Stimulated activated CD4-positive, alpha-beta T cell treated with anti-CD3 and anti-CD28 coated beads, Interleukin-12 subunit alpha, Interleukin-12 subunit beta, amount 100 ng/mL, for 4 hours (primary cell): ENCODE measurements at regions not wholly inside any gene's neighbourhood (a gene's known extent, or its start where the extent isn't known, plus 50 kb on each side); places are given as distances from the start of the nearest gene placed in this dataset.

Experiments used
- DNase-seq: peaks from one replicate; pipeline ENCODE4 v3.0.0-alpha.2; 2020

DNA sequence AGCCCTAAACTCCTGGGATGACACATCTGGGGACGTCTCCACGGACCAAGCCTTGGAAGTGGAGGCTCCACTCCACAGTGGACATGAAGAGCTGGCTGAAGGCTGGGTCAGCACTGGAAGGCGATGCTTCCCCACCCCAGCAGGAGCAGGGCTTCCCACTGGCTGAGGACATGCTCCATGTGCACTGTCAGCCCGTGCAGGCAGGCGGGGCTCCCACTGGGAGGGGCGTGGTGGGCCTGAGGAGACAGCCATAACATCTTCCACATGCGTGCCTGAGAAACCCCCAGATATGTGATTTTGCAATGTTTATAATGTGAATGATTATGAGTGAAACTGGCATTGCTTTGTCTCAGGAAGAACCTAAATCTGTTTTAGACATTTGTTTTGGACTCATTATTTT lies 231.3 kb downstream of the KLF13 start:
- no peak for DNase-seq

DNA sequence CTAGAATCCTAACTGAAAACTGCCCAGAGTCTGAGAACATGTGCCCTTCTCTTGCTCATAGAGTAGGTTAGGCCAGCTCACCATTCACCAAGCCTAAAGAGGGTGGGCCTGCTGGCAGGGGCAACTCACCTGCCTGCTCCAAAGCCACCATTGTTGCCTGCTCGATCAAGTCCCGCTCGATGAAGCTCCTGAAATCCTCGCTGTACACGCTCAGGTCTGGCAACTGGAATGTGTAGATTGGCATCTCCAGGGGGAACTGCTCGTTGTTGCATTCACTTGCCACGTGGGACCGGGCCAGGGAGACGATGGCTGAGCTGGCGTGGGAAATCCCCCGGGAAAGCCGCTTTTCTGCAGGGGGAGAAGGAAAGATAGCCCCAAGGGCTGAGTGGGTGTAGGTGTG lies 232.2 kb downstream of the KLF13 start:
- no peak for DNase-seq

DNA sequence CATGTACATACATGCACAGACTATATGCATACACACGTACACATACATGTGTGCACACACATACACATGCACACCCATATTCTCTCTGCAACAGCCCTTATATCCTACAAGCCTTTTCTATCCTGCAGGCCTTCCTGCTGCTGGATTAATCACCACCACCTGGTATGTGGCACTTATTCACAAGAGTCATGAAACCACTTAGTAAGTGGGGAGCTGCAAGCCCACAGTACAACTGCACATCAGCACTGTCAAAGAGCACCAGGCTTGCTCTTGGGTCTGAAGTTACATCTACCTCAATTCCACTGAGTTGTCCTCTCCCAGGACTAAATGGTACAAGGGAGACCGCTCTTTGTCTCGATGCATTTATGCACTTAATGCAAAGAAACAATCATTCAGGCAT lies 233.2 kb downstream of the KLF13 start:
- DNase-seq: no peak

DNA sequence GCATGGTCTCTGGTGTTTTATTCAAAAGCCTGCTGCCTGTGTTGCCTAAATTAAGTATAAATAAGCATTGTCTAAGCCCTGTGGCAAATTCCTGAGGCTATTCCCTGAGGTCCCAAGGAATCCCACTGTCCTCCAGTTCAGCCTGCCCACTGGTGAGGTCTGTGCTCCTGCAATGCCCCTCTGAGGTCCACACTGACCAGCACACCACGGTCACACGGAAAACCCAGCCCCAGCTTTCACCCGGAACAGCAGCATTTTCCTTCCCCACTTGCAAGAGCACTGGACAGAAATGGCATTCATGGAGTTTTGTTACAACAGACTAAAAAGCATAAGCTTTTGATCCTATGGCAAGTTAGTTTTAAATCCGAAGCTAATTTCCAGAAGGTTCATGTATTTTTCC lies 234.0 kb downstream of the KLF13 start:
- DNase-seq: no peak

DNA sequence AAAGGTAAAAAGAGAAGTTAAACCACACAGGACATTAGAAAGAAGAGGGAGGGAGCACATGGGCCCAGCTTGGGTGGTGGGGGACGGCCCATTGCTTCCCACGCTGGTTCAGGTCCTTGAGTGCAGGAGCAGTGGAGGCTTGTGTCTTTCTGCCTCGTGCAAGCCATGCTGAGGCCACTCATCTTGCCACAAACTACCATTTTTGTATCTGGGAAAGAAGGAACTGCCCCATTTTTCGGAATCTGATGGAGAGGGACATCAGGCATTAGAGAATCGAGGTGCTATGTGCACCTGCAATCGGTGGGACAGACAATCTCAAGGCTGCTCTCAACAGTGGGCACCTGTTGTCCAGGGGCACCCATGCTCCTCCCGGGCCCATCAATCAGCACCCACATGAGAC lies 234.5 kb downstream of the KLF13 start:
- DNase-seq: no peak

DNA sequence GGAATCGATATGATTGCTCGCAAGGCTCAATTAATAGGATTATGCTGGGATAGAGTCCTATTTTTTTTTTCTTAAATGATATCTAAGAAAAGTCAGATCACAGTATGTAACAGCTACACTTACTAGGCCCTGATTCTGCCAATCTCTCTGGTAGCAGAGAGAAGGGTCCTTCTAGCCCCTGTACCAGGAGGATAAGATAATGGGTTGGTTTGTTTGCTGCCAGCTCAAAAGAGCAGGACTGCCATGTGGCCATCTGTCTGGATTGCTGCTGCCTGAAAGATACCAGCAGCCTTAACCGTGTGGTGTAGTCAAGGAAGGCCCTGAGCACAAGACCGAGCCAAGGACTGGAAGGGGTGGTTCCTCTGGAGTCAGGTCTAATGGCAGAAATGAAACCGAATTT lies 236.4 kb downstream of the KLF13 start:
- no peak for DNase-seq

DNA sequence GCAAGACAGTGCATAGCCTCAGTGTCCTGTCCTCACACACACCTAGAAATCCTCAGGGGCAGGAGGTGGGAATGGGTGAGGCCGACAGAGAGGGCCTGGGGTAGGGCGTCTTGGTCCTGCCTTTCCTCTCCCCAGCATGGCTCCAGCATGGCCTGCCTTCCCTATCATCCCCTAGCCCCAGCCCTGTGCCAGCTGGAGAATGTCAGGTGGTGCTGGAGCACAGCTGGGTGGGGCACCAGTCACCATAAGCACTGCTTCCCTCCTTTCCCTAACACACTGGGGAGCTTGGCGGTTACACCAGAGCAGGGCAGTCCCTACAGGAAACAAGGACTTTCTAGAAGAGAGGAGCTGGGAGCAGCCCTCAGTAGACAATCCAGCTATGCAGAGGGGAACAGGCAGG lies 236.8 kb downstream of the KLF13 start:
- no peak for DNase-seq

DNA sequence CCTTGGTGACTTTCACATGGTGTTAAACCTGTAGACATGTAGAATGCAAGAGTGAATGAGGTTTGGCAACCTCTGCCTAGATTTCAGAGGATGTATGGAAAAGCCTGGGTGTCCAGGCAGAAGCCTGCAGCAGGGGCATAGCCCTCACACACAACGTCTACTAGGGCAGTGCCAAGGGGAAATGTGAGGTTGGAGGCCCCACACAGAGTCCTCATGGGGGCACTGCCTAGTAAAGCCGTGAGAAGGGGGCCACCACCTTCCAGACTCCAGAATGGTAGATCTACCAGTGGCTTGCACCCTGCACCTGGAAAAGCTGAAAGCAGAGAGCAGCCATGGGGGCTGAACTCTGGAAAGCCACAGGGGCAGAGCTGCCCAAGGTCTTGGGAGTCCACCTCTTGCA lies 241.2 kb downstream of the KLF13 start:
- DNase-seq: no peak

DNA sequence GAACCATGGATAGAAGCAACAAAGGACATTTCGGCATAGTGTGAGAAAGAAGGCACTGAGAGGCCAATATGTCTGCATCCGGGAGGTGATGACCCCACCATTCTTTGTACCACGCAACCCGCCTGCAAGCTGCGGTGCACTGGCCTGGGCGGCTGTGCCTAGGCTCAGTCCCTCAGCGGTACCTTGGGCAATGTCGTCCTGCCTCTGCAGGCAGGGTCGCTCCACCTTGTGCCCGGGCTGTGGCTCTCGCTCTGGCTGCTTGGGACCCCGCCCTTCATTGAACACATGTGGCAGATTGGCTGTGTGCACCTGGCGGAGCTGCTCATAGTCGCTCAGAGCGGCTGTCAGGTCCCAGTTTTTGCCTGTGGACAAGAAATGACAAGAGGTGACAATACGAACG lies 243.2 kb downstream of the KLF13 start:
- DNase-seq: no peak

DNA sequence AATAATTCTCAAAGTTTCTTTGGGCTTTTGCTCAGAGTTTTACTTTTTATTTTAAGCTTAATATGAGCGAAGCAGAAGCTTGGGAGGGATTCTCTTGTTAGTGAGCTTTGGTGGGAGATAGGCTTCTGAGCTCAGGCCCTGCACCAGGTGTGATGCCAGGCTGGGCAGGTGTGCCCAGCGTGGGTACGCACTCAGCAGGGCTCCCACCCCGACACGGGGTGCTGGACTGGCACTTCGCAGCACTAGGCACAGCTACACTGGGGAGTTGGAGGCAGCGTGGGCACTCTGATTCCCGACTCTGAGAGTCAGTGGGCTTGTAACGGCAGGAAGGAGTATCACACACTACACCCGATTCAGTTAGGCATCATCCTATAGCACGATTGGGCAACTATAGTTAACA lies 244.0 kb downstream of the KLF13 start:
- no peak for DNase-seq

DNA sequence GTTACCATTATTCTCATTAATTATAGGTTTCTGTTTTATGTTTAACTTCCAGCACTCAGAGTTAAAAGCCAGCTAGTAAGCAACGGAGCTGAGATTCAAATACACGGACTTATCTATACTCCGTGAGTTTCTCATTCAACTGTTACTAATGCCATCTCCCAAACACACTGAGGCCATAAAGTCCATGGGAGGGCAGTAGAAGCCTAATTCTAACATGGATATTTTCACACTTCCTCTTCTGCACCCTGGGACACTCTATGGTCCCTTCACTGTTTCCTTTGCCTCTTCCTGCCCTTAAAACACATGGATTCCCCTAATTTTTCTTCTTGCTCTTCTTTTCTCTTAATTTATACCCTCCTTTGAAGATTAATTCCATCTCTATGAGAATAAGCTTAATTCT lies 245.0 kb downstream of the KLF13 start:
- DNase-seq: no peak

DNA sequence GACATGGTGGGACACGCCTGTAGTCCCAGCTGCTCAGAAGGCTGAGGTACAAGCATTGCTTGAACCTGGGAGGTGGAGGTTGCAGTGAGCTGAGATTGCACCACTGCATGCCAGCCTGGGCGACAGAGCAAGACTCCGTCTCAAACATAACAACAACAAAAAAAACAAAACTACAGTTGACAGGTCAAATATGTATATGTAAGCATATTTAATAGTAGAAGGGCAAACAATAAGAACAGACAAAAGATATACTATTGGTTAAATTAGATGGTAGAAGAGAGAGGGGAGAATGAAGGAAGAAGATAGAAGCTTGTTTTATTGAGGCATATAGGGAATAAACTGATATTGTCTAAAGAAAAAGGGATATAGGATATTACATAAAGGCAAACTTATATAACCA lies 247.1 kb downstream of the KLF13 start:
- no peak for DNase-seq

DNA sequence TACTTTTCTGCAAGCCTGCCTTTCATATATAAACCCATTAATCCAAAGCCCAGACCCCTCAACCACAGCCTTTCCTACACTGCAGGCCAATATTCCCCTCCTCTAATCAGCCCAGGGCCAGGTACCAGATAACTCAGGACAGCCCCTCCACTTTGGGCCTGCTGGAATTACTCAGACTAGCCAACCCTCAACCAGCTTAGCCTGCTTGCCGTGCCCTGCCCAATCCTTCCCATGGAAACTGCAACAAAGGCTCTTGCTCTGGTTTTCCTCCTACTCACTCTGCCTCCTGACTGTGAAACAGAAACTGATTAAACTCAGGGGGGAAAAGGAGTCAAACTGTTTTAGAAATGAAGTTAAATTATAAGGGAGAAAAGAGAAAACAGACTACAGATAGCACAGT lies 248.1 kb downstream of the KLF13 start:
- DNase-seq: no peak

DNA sequence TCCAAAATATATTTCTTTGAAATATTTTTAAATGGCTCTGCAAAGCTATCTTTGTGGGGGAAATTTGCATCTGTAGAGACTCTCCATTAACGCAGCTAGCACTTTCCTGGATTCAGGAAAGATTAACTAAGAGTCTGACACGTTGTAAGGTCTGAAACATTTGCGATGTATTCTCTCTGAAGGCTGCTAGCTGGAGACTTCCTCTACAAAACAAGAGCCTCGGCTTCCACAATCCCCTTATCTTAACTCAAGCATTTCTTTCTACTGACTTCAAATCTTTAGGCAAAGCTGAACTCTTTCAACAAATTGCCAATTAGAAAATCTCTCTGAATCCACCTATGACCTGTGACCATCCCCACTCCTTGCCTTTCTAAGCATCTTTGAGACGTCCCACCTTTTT lies 250.5 kb downstream of the KLF13 start:
- no peak for DNase-seq

DNA sequence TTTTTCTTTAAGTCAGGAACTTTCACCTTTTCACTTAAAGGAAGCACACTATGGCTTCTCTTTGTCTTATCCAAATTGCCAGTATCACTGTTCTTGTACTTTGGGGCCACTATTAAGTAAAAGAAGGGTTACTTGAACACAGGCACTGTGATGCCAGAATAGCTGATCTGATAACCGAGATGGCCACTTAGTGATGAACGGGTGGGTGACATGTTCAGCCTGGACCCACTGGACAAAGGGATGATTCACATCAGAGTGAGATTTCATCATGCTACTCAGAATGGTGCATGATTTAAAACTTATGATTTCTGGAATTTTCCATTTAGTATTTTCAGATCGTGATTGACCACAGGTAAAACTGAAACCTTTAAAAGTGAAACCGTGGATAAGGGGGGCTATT lies 252.6 kb downstream of the KLF13 start:
- no peak for DNase-seq

DNA sequence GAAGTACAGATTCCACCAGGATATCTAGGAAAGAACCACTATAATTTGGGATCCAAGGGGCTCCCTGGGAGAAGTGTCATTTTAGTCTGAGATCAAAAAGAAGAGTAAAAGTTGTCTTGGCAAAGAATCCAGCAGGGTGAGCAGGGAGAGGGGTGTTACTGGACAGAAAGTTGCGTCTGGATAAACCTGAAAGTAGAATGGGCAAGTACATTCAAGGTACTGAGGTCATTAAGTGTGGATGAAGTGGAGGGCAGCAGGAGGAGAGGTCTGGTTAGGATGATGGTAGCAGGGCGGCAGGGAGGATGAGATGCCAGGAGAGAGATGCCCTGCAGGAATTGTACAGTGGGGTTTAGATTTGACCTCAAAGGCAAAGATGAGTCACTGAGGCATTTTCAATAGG lies 253.3 kb downstream of the KLF13 start:
- DNase-seq: no peak

DNA sequence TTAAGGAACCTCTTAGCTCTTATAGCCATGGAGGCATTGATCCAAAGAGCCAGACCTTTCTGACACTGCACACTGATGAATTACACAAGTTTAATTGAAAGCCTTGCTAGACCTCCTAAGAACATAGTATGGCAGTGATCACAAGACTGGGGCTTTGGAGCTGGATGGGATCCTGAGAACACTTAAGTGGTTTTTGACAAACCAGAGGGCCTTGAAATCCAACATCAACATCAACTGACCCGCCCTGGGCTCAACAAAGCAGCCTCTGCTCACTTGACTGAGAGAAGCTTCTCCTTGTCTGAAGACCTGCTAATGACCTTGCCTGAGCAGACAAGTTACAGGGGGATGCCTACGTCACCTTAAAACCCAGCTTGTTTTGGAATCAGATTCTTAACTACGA lies 257.6 kb downstream of the KLF13 start:
- DNase-seq: no peak

DNA sequence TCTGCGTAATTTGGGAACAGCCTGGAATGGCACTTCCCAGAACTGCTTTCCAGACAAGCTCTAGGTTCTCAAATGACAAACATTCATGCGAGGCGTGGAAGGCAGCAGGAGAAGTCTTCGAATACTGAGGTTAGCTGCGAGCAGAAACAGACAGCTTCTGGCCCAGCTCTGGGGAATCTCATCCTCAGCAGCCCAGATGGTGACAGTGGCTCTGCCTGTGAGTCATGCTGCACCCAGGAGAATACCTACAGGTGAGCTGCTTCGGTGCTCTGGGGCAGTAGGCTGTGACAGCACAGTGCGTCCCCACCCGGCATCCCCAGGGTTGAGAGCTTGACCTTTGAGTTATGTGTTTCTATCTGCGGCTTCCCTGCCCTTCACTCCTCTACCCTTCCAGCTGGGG lies 258.6 kb downstream of the KLF13 start:
- no peak for DNase-seq

DNA sequence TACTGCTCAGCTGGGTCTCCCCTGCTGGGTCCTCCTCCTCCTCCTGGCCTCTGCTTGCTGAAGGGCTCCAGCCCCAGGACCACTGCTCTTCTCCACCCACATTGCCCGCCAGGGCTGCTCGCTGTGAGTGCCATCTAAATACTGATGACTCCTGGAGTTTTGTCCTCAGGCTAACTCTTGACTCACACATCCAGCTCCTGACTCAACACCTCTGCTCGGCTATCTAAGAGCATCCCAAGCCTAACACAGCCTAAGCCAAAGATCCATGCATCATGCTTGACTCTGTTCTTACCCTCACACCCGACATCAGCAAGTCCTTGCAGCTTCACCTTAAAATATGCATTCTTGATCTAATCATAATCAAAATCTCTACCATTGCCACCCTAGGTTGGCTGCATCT lies 260.2 kb downstream of the KLF13 start:
- DNase-seq: no peak

DNA sequence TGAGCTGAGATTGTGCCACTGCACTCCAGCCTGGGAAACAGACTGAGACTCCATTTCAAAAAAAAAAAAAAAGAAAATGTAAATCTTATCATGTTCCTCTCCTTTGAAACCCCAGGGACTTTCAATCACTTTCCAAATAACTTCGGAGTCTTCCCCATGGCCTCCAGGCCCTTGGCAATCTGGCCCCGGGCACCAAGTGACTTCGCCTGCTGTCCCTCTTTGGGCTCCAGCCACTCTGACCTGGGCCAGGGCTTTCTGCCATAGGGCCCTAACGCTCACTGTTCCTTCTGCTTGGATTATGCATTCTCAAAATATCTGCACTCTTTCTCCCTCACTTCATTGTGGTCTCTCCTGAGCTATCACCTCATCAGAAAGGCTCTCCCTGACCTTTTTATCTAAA lies 260.9 kb downstream of the KLF13 start:
- no peak for DNase-seq

DNA sequence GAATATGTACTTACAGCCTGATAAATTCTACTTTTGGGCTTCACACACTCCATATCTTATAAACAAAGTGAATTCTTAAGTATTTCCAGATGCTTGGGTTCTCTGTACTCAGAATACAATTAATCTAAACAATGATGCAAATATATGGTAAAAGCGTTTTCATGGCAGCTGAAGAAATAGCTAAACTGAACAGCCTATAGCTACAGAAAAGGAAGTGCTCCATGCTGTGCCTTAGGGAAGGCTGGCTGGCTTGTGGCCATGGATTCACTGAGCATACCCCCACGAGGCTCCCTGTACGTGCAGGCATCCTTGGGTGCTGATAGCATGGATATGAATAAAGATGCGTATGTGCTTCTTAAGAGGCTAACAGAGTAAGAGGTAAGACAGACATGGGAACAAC lies 264.0 kb downstream of the KLF13 start:
- DNase-seq: no peak

DNA sequence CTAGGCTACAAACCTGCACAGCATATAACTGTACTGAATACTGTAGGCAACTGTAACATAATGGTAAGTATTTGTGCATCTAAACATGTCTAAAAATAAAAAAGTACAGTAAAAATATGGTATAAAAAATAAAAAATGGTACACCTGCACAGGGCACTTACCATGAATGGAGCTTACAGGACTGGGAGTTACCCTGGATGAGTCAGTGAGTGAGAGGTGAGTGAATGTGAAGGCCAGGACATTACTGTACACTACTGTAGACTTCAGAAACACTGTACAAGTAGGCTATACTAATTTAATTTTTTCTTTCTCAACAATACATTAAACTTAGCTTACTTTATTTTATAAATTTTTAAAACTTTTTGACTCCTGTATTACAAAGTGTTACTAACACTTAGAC lies 265.3 kb downstream of the KLF13 start:
- no peak for DNase-seq

DNA sequence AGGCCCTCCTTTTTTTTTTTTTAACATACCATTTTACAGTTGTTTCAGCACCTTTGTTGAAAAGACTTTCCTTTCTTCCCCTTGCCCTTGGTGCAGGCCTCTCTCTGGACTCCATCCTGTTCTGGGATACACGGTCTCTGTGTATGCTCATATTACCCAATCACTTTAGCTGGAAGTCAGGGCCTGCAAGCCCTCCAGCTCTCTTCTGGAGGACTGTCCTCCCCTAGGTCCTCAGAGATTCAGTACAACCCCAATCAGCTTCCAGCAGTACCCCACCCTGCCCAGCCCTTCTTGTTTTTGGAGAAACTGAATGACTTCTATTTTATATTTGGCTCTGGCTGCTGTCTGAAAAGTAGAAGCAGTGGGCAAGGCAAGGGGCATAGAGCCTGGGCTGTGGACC lies 270.8 kb downstream of the KLF13 start:
- no peak for DNase-seq

DNA sequence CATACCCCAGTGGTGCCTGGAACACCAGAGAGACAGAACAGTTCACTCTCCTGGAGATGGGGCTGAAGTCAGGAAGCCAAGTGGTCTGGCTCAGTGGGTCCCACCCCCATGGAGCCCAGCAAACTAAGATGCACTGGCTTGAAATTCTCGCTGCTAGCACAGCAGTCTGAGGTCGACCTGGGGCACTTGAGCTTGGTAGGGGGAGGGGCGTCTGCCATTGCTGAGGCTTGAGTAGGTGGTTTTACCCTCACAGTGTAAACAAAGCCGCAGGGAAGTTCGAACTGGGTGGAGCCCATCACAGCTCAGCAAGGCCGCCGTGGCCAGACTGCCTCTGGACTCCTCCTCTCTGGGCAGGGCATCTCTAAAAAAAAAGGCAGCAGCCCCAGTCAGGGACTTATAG lies 272.0 kb downstream of the KLF13 start:
- DNase-seq: no peak

DNA sequence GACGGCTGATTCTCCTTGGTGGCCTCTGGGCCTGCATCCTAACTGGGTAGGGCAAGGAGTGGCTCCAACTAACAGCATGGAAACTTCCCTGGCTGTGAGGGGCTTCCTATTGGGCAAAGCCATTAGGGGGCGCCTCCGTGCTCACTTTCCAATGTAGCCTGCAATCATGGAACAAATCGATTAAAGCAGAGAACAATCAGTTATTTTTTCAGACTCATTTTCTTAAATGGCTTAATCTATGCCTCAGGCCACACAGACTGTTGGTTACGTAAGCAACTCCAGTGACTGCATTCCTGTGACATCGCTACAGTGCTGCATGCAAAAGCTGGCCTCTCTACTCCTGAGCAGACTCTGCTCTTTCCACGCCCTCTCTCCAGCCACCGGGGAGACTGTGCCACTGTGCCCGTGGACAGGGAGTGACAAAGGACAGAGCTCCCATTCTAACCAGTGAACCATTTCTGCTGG lies 278.9 kb downstream of the KLF13 start:
- no peak for DNase-seq

DNA sequence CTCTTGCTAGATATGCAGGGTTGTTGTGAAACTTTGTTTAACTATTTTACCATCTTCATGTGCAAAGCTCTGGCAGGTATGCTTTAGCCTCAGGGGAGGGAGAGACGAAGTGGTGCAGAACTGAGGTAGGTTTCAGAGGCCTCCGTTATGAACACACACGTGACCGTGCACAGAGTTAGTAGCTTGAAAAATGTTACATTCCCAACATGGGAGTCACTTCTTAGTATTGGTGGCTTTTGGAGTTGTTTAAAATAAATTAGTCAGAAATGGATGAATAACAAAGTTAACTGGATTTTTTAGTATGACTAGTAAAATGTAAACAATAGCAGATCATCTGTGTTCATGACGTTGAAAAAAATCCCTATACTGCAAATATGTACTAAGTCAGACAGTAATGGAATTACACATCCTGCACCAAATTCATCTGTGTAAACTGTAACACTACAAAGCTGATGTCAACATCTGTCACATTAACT lies 279.6 kb downstream of the KLF13 start:
- DNase-seq: no peak
